Heart right ventricle (tissue), 16 donors: ENCODE measurements at regions not wholly inside any gene's neighbourhood (a gene's known extent, or its start where the extent isn't known, plus 50 kb on each side); places are given as distances from the start of the nearest gene placed in this dataset.
"Not testable (repeated sequence)": the region's sequence is repeated elsewhere in the genome, so short reads cannot be mapped to it uniquely, and the experiment has no call there.

Experiments used
- ATAC-seq, 8 donors: fragments of 200-7000 bp; cut with Tn5 transposase; one replicate each; pipeline ENCODE4 v1.9.1; 2020; ENCODE audit warnings: mild to moderate bottlenecking in 8 of 8, moderate library complexity in 8 of 8, moderate number of reproducible peaks in 1 of 8
- DNase-seq, 2 donors: peaks; one replicate each; pipeline ENCODE4 v3.0.0-alpha.2; 2020
- H3K27ac ChIP-seq, 10 donors: fragments of 200-600 bp; sonication (generic) in 2 of 10; one replicate each; pipeline versions ENCODE4 v1.5.0 to v1.8.0; 2020 to 2022; ENCODE audit warnings: mild to moderate bottlenecking in 3 of 10
- H3K27me3 ChIP-seq, 7 donors: fragments of 200-600 bp; one replicate each; pipeline ENCODE4 v1.8.0; 2021 to 2022; ENCODE audit warnings: mild to moderate bottlenecking in 2 of 7
- H3K36me3 ChIP-seq, 9 donors: fragments of 200-600 bp; sonication (generic) in 1 of 9; one replicate each; pipeline versions ENCODE4 v1.5.0 to v1.8.0; 2020 to 2022; ENCODE audit warnings: mild to moderate bottlenecking in 2 of 9
- H3K4me1 ChIP-seq, 9 donors: fragments of 200-600 bp; sonication (generic) in 1 of 9; one replicate each; pipeline versions ENCODE4 v1.5.0 to v1.8.0; 2020 to 2022; ENCODE audit warnings: mild to moderate bottlenecking in 4 of 9
- H3K4me3 ChIP-seq, 10 donors: fragments of 200-600 bp; sonication (generic) in 2 of 10; one replicate each; pipeline versions ENCODE4 v1.5.0 to v1.8.0; 2020 to 2022; ENCODE audit warnings: mild to moderate bottlenecking in 7 of 10, moderate library complexity in 2 of 10
- H3K9me3 ChIP-seq, 11 donors: fragments of 200-600 bp in 10 of 11; sonication (generic) in 2 of 11; one replicate each; pipeline versions ENCODE4 v1.5.0 to v1.8.0; 2013 to 2022; ENCODE audit warnings: mild to moderate bottlenecking in 2 of 11, control low read depth in 1 of 11, moderate library complexity in 1 of 11
- WGBS, 2 donors: extraction: QIAGEN DNeasy Blood & Tissue Kit; methylation state at CpG; one replicate each; pipeline ENCODE4 v1.1.7; 2013; ENCODE audit warnings: inconsistent platforms in 1 of 2; 5-methylcytosine and 5-hydroxymethylcytosine counted together
- intact Hi-C, 10 donors: fragments of 100-400 bp; cut with DNase I; formaldehyde crosslinking; loops; one replicate each; pipeline versions ENCODE4 v1.11.1 to v1.14.2; 2022
- TF ChIP-seq, protein P1 (sequence below), 9 donors: fragments of 200-600 bp; sonication (generic) in 2 of 9; IDR thresholded peaks; one replicate each; pipeline versions ENCODE4 v1.5.0 to v1.8.0; 2021 to 2022; ENCODE audit warnings: antibody characterized with exemption in 9 of 9, mild to moderate bottlenecking in 5 of 9, moderate library complexity in 1 of 9
- donor health status: Arrhythmogenic right ventricular cardiomyopathy.
- donor health status: ischemic (EF 13 %, LVEDD 7.1; RV severe dilation, severe dysfunction).
- donor health status: healthy with polysubstance abuse.
- donor health status: DM: no; HTN: yes; CAD: no.
- donor health status: DM: no; HTN: no; CAD: no.
- donor health status: ischemic (EF 25% LVEDD 6.9; RV normal size, moderate dysfunction).
- donor health status: ischemic (EF 25% LVEDD 5.7; RV mildly dilated, moderate dysfunction).
- donor health status: healthy.
- donor health status: DM: yes; HTN: yes; CAD: no.
- donor health status: Ischemic cardiomyopathy.
- donor health status: ischemic (EF 35%, LVEDD 5.7; RV mildly dilated, moderate dysfunction).
- donor health status: nonischemic (EF 11% LVEDD 7.7; RV severe dilation, severe dysfunction).
- donor health status: DM: yes; HTN: yes; CAD: no.
- donor health status: PGD.
- donor health status: ischemic (EF 29% LVEDD 5.4; RV normal size, mild dysfunction).
- donor health status: nonischemic (EF 23%, LVEDD 6.1; RV moderate dilation, normal function).

DNA sequence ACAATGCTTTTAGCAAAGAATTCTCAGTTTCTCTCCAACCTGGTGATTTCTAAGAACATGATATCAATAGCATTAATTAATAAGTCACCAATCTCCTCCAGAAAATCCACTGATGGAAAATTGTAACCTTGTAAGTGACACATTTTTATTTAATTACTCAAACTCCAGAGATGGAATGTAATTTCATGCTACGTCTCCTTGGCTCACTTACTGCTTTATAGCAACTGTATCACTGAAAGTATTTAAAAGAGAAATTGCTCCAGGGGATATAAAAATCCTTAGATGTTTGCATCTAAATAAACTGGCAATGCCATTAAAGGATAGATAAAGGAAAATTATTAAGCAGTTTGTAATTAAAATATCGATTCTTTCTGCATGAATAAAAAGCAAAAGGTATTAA, 325.4 kb downstream of the TSN start:
- intact Hi-C loops = no loop called here
- Histone ChIP-seq H3K36me3 (no peaks in the 10 kb centered on the region), H3K27me3 (no peaks in the 10 kb centered on the region), H3K4me3 (no peak overlapping the region), H3K27ac (no peak overlapping the region), H3K4me1 (no peaks in the 10 kb centered on the region), H3K9me3 (no peaks in the 10 kb centered on the region)
- DNase-seq = no peak
- TF ChIP-seq, protein P1, sequence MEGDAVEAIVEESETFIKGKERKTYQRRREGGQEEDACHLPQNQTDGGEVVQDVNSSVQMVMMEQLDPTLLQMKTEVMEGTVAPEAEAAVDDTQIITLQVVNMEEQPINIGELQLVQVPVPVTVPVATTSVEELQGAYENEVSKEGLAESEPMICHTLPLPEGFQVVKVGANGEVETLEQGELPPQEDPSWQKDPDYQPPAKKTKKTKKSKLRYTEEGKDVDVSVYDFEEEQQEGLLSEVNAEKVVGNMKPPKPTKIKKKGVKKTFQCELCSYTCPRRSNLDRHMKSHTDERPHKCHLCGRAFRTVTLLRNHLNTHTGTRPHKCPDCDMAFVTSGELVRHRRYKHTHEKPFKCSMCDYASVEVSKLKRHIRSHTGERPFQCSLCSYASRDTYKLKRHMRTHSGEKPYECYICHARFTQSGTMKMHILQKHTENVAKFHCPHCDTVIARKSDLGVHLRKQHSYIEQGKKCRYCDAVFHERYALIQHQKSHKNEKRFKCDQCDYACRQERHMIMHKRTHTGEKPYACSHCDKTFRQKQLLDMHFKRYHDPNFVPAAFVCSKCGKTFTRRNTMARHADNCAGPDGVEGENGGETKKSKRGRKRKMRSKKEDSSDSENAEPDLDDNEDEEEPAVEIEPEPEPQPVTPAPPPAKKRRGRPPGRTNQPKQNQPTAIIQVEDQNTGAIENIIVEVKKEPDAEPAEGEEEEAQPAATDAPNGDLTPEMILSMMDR (IDR thresholded peaks at IDR 0.05) = no peak
- WGBS, 2 donors = 72 to 74% methylated on average over 2 of the region's 2 CpGs
- ATAC-seq = no peak

DNA sequence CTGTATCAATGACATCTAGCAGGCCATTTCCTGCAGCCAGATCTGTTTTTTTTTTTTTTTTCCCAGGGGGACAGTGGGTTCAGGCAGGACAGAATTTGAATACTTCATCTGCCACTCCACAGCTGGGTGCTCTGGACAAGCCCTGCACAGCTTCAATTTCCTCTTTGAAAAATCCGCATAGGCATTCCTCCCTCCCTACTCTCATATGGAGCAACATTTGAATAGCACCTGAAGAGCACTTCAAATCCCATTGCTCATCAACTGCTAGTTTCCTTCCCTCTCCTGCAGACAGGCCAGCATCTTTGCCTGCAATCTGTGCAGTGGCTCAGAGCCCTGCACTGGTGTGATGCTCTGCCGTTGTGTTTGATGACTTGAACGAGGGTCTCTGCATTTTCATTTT, 326.3 kb downstream of the TSN start:
- TF ChIP-seq, protein P1 (IDR thresholded peaks at IDR 0.05) = no peak
- no peaks in the 10 kb centered on the region for H3K36me3 ChIP-seq
- no peak for DNase-seq
- intact Hi-C loops = no loop called here
- 40 to 49% methylated on average over 3 of the region's 3 CpGs for WGBS, 2 donors
- H3K27ac ChIP-seq = no peak overlapping the region
- H3K27me3 ChIP-seq = no peaks in the 10 kb centered on the region
- no peaks in the 10 kb centered on the region for H3K9me3 ChIP-seq
- no peak overlapping the region for H3K4me3 ChIP-seq
- ATAC-seq = no peak
- no peaks in the 10 kb centered on the region for H3K4me1 ChIP-seq

DNA sequence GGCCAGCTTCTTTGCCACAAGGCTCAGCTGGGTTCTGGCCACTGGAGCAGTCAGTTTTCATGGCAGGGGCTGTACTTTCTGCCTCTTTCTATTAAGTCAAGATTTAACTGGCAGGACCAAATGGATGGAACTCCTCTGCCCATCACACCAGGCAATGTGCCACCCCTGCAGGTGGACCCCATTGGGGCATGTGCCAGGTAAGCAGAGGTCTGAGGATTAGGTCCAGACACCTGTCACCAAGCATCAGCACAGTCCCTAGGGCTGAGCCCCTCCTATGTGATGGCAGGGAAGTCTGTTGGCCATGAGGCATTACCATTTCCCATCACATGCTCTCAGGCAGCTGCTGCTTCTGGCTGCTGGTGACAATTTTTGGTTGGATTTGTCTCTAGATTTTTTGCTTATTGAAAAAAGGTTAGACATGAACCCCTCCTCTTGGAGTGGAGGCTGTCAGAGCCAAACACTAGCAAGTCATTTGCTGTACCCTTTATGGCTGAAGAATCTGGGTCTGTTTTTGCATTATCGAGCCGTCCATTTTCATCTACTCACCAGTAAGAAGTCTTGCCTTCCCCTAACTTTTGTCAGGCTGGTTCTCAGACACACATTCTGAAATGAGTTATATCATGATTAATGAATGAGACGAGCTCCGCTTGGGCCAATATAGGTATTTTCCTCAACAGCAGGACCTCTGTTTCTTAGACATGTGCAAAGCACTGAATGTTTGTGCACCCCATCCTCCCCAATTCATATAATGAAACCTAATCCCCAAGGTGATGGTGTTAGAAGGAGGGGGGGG, 328.0 kb downstream of the TSN start:
- no peaks in the 10 kb centered on the region for H3K4me1 ChIP-seq
- intact Hi-C loops = no loop called here
- TF ChIP-seq, protein P1 (IDR thresholded peaks at IDR 0.05) = no peak
- no peak overlapping the region for H3K27ac ChIP-seq
- DNase-seq (no peak), ATAC-seq (no peak)
- no peak overlapping the region for H3K4me3 ChIP-seq
- peaks cover 0 to 8% (median 0%) of the 10 kb centered on the region in 11 donors for H3K9me3 ChIP-seq
- 93 to 96% methylated on average over 4 of the region's 4 CpGs for WGBS, 2 donors
- H3K27me3 ChIP-seq = no peaks in the 10 kb centered on the region
- H3K36me3 ChIP-seq = no peaks in the 10 kb centered on the region

DNA sequence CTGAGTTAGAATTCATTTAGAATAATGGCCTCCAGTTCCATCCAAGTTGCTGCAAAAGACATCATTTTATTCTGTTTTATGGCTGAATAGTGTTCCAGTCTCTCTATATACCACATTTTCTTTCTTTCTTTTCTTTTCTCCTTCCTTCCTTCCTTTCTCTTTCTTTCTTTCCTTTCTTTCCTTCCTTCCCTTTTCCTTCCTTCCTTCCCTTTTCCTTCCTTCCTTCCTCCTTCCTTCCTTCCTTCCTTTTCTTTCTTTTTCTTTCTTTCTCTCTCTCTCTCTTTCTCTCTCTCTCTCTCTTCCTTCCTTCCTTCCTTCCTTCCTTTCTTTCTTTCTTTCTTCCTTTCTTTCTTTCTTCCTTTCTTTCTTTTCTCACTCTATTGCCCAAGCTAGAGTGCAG, 330.2 kb downstream of the TSN start:
- H3K36me3 ChIP-seq, ATAC-seq, DNase-seq, H3K27ac ChIP-seq, H3K4me3 ChIP-seq, H3K4me1 ChIP-seq, H3K27me3 ChIP-seq: not testable (repeated sequence)
- H3K9me3 ChIP-seq = peaks cover 0 to 29% (median 0%) of the 10 kb centered on the region in 11 donors
- intact Hi-C loops = loop anchor here in 1 of 10 donors (5.0 kb wide), 1 partner anchor 522 kb away; no protein-coding TSS in a partner anchor

DNA sequence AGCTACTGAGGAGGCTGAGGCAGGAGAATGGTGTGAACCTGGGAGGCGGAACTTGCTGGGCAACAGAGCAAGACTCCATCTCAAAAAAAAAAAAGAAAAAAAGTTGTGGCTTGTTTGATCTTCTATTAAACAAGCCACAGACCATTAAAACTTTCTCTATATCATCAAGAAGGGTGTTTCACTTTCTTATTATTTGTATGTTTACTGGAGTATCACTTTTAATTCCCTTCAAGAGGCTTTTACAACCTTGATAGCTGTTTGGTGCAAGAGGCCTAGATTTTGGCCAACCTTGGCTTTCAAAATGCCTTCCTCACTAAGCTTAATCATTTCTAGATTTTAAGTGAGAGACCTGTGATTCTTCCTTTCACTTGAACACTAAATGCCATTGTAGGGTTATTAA, 339.1 kb downstream of the TSN start:
- Histone ChIP-seq H3K4me1 (no peaks in the 10 kb centered on the region), H3K36me3 (no peaks in the 10 kb centered on the region), H3K27me3 (peaks cover 0 to 5% (median 0%) of the 10 kb centered on the region in 7 donors), H3K9me3 (peaks cover 0 to 14% (median 0%) of the 10 kb centered on the region in 11 donors), H3K4me3 (no peak overlapping the region), H3K27ac (no peak overlapping the region)
- intact Hi-C loops = no loop called here
- ATAC-seq (no peak), DNase-seq (no peak)
- 96 to 100% methylated on average over 1 of the region's 1 CpG for WGBS, 2 donors
- TF ChIP-seq, protein P1 (IDR thresholded peaks at IDR 0.05) = no peak
